Neutrophil (primary cell): ENCODE measurements at regions not wholly inside any gene's neighbourhood (a gene's known extent, or its start where the extent isn't known, plus 50 kb on each side); places are given as distances from the start of the nearest gene placed in this dataset.

ENCODE experiments used
- H3K27ac ChIP-seq: fragments of 200-600 bp; sonication (generic); 2 replicates; pipeline ENCODE4 v1.5.1; 2016; ENCODE audit warnings: mild to moderate bottlenecking, moderate library complexity
- H3K27me3 ChIP-seq: fragments of 200-600 bp; sonication (generic); 2 replicates; pipeline ENCODE4 v1.6.0; 2016; ENCODE audit warnings: mild to moderate bottlenecking
- H3K36me3 ChIP-seq: fragments of 200-600 bp; sonication (generic); 2 replicates; pipeline ENCODE4 v1.5.1; 2017
- H3K4me1 ChIP-seq, 2 experiments: fragments of 200-600 bp in 1 of 2; sonication (generic) in 1 of 2; 1 replicate in 1 of 2; 2 replicates in 1 of 2; pipeline versions ENCODE4 v1.5.1 to v1.6.1; 2013 to 2016; ENCODE audit warnings: low read depth in 1 of 2, low read length in 1 of 2, mild to moderate bottlenecking in 1 of 2, moderate library complexity in 1 of 2; ENCODE audit not compliant: control insufficient read depth in 1 of 2, insufficient read depth in 1 of 2
- H3K4me3 ChIP-seq, 2 experiments: fragments of 200-600 bp in 1 of 2; sonication (generic) in 1 of 2; 1 replicate in 1 of 2; 2 replicates in 1 of 2; pipeline ENCODE4 v1.5.1; 2013 to 2016; ENCODE audit warnings: low read depth in 1 of 2, low read length in 1 of 2, mild to moderate bottlenecking in 1 of 2, moderate library complexity in 1 of 2
- H3K9me3 ChIP-seq: fragments of 200-600 bp; sonication (generic); 2 replicates; pipeline ENCODE4 v1.5.1; 2016
- TF ChIP-seq, protein P1 (sequence below): fragments of 200-600 bp; sonication (generic); IDR thresholded peaks from 2 replicates; pipeline ENCODE4 v1.5.1; 2016; ENCODE audit warnings: antibody characterized with exemption

DNA sequence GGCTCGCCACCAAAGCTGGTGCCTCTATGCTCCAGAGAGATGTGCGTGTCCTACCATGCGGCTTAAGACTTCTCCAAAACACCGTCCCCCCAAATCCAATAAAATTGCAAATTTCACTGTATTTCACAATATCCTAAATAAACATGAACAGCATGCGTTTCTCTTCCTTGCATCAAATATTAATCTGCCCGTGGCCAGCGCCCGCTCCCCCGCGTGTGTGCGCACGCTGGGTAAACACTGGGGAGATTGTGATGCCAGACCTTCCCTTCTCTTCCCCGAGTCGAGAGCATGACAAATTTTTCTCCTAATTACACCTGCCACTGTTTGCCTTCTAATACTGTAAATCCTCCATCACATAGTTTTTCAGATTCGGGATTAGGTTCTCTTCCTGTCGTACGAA lies 148.1 kb downstream of the MRM1 start:
- H3K27me3 ChIP-seq = peaks cover 28% of the 10 kb centered on the region
- no peaks in the 10 kb centered on the region for H3K9me3 ChIP-seq
- no peaks in the 10 kb centered on the region for H3K4me1 ChIP-seq
- H3K4me3 ChIP-seq = no peak overlapping the region
- no peak overlapping the region for H3K27ac ChIP-seq
- TF ChIP-seq, protein P1, sequence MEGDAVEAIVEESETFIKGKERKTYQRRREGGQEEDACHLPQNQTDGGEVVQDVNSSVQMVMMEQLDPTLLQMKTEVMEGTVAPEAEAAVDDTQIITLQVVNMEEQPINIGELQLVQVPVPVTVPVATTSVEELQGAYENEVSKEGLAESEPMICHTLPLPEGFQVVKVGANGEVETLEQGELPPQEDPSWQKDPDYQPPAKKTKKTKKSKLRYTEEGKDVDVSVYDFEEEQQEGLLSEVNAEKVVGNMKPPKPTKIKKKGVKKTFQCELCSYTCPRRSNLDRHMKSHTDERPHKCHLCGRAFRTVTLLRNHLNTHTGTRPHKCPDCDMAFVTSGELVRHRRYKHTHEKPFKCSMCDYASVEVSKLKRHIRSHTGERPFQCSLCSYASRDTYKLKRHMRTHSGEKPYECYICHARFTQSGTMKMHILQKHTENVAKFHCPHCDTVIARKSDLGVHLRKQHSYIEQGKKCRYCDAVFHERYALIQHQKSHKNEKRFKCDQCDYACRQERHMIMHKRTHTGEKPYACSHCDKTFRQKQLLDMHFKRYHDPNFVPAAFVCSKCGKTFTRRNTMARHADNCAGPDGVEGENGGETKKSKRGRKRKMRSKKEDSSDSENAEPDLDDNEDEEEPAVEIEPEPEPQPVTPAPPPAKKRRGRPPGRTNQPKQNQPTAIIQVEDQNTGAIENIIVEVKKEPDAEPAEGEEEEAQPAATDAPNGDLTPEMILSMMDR = no peak
- no peaks in the 10 kb centered on the region for H3K36me3 ChIP-seq

DNA sequence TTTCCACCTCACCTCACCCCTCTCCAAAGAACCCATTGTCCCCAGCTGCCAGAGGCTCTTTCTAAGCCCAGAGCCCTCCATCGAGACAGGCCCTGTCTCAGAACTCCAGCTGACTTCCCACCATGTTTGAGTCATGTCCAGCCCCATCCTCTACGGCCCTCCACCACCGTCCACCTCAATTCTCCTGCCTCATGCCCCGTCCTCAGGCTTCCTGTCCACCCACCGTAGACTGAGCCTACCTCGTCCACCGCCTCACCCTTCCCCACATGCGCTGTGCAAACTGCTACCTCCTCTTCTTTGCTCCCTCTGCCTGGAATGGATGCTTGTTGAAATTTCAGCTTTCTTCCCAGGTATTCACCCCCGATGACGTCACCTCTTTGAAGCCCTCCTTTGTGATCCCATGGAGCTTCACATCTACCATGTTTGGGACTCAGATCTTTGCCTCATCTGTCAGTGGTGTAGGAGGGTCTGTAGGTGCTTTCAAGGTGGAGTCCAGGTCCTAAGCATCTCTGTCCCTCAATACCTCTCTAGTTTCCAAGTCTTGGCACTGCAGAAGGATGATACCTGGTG lies 149.0 kb downstream of the MRM1 start:
- Histone ChIP-seq H3K27ac (no peak overlapping the region), H3K27me3 (peaks cover 22% of the 10 kb centered on the region), H3K4me1 (no peaks in the 10 kb centered on the region), H3K4me3 (no peak overlapping the region), H3K36me3 (no peaks in the 10 kb centered on the region), H3K9me3 (no peaks in the 10 kb centered on the region)
- TF ChIP-seq, protein P1 = no peak

DNA sequence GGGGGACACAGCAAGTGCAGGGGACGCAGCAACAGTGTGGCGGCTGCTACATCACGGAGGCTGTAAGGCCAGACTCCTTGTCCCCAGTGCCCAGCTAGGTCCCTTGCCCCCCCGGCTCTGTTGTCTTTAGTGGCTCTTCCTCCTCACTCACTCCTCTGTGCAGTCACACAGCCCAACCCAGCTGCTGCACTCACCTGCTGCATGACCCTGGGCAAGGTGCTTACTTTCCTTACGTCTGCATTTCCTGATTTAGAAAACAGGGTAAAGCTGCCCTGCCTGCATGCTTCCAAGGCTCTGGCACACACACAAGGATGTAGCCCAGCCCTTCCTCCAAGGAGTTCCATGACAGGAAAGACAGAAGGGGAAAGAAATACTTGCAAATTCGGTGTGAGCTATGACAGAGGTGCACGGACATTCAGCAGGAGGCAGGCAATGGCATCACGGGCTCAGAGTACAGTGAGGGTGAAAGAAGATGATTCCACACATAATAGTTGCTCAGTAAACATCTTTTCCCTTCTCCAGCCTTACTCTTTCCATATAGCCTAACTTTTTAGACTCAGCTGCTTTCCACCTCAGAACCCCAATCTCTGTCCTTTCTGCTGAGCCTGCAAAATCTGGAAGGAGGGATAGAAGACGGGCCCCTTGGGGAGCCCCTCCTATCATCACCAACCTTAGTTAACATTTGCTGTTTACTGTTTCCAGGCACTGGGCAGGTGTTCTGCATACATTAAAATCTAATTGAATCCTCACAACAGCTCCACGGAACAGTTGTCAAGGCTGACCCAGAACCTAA lies 150.9 kb downstream of the MRM1 start:
- Histone ChIP-seq H3K27ac (no peak overlapping the region), H3K27me3 (peaks cover 11% of the 10 kb centered on the region), H3K9me3 (no peaks in the 10 kb centered on the region), H3K36me3 (no peaks in the 10 kb centered on the region), H3K4me3 (no peak overlapping the region), H3K4me1 (no peaks in the 10 kb centered on the region)
- TF ChIP-seq, protein P1 = no peak

DNA sequence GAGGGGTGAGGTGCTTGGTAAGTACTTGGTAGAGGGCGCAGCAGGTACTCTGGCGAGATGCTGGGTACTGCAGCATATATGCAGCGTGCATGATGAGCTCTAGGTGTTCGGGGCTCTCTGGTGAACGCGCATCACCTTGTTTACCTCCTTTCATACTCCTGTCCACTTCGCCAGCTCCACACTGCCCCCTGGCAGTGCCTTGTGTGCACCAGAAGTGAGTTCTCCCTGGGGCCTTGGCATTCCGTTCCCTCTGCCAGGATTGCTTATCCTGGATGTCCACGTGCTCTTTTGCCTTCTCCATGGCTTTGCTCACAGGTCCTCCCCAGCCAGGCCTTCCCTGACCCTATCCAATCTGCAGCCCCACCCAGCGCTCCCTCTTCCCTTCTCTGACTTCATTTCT lies 154.2 kb downstream of the MRM1 start:
- Histone ChIP-seq H3K9me3 (no peaks in the 10 kb centered on the region), H3K27ac (no peak overlapping the region), H3K4me1 (no peaks in the 10 kb centered on the region), H3K4me3 (no peak overlapping the region), H3K36me3 (no peaks in the 10 kb centered on the region), H3K27me3 (peaks cover 11% of the 10 kb centered on the region)
- TF ChIP-seq, protein P1 = no peak

DNA sequence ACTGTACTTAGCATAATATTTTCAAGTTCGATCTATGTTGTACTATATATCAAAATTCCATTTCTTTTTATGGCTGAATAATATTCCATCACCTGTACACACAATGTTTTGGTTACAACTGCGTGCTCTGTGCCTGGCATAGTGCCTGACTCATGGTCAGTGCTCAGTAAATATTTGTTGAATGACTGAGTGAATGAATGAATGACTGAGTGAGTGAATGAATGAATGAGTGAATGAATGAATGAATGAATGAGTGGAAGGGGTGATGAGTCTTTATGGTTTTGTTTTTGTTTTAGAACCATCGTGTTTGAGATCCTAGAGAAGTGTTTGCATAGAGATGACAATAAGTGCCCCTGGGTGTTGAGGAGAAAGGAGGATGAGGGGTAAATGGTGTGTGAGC lies 155.3 kb downstream of the MRM1 start:
- Histone ChIP-seq H3K4me1 (no peaks in the 10 kb centered on the region), H3K9me3 (no peaks in the 10 kb centered on the region), H3K4me3 (no peak overlapping the region), H3K36me3 (no peaks in the 10 kb centered on the region), H3K27ac (no peak overlapping the region), H3K27me3 (peaks cover 11% of the 10 kb centered on the region)
- TF ChIP-seq, protein P1 = no peak
